ENCODE measurements at regions not wholly inside any gene's neighbourhood (a gene's known extent, or its start where the extent isn't known, plus 50 kb on each side); places are given as distances from the start of the nearest gene placed in this dataset.

DNA sequence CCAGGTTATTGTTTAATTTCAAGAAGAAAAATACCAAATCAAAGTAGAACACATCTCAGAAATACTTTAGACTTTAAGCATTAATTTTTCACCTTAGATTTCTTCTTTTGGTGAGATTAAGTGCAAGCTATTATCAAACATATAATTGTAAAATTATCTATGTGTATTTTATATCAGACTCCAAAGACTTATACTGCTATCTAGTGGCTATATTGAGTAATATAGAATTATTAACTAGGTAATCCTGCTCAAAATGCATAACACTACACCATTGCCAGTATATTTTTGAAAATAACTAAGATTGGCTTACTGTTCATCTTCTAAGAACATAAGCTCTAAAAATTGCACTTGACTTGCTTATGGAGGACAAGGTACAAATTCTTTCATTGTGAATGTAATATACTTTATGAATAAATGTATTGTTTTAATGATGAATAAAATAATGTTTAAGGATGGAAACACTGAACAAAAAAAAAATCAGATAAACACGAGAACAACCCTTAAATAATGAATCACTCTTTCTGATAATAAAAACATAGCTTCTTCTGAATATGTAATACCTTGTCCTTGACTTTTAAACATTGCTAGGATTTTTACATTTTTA, 86.7 kb upstream of the GNAI1 start:
- TF ChIP-seq, protein P1, sequence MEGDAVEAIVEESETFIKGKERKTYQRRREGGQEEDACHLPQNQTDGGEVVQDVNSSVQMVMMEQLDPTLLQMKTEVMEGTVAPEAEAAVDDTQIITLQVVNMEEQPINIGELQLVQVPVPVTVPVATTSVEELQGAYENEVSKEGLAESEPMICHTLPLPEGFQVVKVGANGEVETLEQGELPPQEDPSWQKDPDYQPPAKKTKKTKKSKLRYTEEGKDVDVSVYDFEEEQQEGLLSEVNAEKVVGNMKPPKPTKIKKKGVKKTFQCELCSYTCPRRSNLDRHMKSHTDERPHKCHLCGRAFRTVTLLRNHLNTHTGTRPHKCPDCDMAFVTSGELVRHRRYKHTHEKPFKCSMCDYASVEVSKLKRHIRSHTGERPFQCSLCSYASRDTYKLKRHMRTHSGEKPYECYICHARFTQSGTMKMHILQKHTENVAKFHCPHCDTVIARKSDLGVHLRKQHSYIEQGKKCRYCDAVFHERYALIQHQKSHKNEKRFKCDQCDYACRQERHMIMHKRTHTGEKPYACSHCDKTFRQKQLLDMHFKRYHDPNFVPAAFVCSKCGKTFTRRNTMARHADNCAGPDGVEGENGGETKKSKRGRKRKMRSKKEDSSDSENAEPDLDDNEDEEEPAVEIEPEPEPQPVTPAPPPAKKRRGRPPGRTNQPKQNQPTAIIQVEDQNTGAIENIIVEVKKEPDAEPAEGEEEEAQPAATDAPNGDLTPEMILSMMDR (IDR thresholded peaks at IDR 0.05), result no peak
- TF ChIP-seq EZH2 (IDR thresholded peaks at IDR 0.05; ENCODE audit: borderline replicate concordance, insufficient read depth, low read depth, low read length, poor library complexity, severe bottlenecking), result no peak

All from B cell (primary cell).